Right ventricle myocardium superior (tissue), 1 donor: ENCODE measurements at regions not wholly inside any gene's neighbourhood (a gene's known extent, or its start where the extent isn't known, plus 50 kb on each side); places are given as distances from the start of the nearest gene placed in this dataset.
A peak's percentile ranks its signal among the peaks of the same experiment; 100 is the strongest.
"Not testable (repeated sequence)": the region's sequence is repeated elsewhere in the genome, so short reads cannot be mapped to it uniquely, and the experiment has no call there.

ENCODE experiments used
- ATAC-seq: fragments of 200-7000 bp; cut with Tn5 transposase; one replicate; pipeline ENCODE4 v1.9.1; 2020; ENCODE audit warnings: mild to moderate bottlenecking; ENCODE audit not compliant: poor library complexity
- DNase-seq: peaks from one replicate; pipeline ENCODE4 v3.0.0-alpha.2; 2020
- intact Hi-C: fragments of 100-400 bp; cut with DNase I; formaldehyde crosslinking; loops from one replicate; pipeline ENCODE4 v1.11.2; 2022
- donor health status: DM: no; HTN: yes; CAD: no; lungs with severe emphysema.

DNA sequence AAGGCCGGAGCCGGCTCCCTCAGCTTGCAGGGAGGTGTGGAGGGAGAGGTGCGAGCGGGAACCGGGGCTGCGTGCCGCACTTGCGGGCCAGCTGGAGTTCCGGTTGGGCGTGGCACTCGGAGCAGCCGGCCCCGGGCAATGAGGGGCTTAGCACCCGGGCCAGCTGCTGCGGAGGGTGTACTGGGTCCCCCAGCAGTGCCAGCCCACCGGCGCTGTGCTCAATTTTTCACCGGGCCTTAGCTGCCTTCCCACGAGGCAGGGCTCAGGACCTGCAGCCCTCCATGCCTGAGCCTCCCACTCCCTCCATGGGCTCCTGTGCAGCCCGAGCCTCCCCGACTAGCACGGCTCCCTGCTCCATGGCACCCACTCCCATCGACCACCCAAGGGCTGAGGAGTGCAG is 62.2 kb upstream of the ANKRD55 start:
- DNase-seq, intact Hi-C loops, ATAC-seq: not testable (repeated sequence)

DNA sequence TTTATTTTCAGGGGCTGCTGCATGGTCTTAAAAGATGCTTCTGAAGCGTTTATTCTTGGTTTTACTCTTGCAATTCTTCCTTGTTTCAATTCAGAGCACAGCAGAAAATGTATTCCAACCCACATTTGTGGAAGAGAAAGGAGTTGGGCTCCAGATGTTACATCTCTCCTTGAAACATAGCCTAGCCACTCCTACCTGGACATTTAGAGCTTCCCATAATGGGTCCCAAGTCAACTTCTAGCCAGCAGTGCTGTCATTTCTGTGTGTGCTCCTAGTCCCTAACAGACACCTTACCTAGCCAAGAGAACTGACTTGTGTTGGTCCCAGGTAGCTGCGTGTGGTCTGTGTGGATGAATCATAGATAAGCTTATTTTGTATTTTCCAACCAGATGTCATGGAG is 61.2 kb upstream of the ANKRD55 start:
- intact Hi-C loops = no loop called here
- ATAC-seq = no peak
- DNase-seq = no peak

DNA sequence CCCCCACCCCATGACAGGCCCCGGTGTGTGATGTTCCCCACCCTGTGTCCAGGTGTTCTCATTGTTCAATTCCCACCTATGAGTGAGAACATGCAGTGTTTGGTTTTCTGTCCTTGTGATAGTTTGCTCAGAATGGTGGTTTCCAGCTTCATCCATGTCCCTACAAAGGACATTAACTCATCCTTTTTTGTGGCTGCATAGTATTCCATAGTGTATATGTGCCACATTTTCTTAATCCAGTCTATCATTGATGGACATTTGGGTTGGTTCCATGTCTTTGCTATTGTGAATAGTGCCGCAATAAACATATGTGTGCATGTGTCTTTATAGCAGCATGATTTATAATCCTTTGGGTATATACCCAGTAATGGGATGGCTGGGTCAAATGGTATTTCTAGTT is 59.7 kb upstream of the ANKRD55 start:
- DNase-seq, intact Hi-C loops, ATAC-seq: not testable (repeated sequence)

DNA sequence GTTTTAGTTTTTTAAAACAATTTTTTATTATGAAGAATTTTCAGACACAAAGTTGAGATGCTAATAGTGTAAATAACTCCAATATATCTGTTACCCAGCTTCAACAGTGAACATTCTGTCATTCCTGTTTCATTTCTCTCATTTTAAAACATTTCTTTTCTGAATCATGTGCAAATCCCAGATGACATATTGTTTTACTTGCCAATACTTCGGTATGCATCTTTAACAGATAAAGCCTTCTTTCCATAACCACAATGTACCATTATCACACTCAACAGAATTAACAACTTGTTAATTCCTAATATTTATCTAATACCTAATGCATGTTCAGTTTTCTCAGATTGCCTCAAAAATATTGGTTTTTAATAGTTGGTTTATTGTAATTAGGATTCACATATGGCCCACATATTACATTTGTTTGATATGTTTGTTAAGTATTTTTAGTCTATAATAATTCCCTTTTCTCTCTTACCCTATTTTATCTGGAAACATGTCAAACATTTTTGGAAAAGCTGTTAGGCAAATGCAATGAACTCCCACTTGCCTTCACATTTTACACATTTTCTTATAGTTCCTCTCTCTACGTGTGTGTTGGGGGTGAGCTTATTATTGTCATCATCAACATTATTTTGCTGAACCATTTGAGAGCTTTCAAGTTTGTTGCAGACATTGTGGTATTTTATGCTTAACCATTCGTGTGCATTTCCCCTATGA is 58.7 kb upstream of the ANKRD55 start:
- no peak for DNase-seq

DNA sequence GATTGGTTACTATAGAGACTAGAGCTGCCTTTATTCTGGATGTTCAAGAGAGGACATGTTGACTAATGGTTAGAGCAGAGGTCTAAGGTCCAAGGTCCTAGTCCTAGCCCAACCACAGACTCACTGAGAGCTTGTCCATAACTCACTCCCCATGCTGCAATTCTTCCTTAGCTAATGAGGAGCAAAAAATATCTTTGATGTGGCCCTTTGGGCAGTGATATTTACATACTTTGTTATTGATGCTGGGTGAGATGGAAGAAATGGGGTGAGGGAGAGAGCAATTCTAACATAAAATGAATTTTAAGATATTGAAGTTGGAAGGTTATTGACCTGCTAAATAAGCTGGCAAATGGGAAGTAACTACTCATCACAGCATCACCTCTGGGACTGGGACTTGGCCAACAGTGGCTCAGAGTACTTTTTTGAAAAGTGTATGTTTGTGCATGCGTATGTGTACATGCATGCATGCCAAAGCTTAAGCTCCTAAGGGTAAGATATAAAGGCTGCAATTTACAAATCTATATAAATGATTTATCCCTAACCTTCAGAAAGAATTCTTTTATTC is 58.0 kb upstream of the ANKRD55 start:
- ATAC-seq (no peak), DNase-seq (no peak)
- intact Hi-C loops = no loop called here

More for the DNA sequence above, 58.7 kb upstream of the ANKRD55 start:
- ATAC-seq = no peak
- intact Hi-C loops = no loop called here

DNA sequence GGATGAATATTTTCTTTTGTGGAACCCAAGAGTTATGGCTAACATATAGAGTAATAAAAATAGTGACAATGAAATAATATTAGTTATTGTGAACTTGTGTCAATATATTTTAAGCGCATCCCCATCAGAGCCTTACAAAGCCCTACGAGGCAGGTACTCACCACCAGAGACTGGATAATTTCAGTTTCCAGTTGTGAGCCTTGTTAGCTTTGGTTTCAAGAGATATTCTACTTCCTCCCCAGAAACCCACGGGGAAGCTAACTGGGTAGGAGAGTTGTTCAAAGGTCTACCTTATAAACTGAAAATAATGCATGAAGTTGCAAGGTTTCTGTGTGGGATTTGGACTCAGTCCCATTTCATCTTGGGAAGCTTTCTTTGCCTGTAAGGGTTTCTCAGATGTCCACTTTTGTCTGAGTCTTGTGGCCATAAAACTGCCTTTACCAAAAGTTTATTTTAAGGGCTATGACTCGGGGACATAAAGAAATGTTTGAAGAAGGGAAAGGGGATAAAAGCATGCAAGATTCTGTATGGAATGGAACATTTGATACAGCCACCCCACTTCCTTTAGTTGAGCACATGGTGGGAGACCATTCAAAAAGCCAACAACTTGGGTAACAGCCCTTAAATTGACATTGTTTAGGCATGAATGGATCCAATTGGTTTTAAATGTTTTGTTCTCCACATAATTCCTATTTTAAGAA is 57.4 kb upstream of the ANKRD55 start:
- intact Hi-C loops = no loop called here
- ATAC-seq (no peak), DNase-seq (no peak)

DNA sequence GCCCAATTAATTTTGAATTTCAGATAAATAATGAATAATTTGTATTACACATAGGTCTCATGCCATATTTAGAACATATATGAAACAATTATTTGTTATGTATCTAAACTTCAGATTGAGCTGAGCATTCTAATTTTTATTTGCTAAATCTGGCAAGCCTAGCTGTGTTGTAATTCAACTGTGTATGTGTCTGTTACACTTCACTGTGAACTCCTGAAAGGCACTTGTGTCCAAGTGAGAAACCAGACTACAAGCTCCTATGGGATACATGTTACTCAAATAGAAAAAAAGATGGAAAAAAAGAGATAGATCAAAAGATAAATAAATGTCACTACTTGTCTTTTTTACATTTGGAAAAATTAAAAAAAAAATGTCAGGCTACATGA is 56.5 kb upstream of the ANKRD55 start:
- ATAC-seq = peak; percentile 73
- no peak for DNase-seq
- intact Hi-C loops = no loop called here

DNA sequence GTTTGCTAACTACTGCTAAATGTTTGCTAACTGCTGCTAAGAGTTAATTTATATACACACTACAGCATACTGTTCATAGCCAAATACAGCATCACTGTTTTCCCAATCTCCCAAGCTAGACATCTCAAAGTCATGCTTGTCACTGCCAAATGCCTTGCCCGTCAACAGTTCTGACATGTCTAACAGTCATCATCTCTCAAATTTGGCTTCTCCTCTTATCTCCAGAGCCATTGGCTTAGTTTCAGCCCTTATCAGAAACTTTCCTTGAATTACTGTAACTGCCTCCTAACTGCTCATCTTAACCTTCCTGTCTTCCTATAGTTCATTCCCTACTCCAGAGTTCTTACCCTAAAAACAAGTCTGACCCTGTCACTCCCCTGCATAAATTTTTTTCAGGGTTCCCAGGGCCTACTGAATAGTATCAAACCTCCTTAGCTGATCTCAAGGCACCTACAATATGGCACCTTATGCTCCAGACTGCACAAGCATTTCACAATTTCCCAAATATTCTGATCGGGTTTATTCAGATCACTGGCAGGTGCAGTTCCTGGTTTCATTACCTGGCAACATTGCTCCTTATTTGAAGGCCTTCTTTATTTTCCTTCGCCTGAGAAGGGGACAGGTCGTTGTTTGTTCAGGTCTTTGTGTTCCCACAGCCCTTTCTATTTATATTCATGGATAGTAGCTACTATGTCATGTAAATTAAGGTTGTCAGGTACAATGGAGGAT is 55.9 kb upstream of the ANKRD55 start:
- DNase-seq (no peak), ATAC-seq (peak; percentile 87)
- intact Hi-C loops = no loop called here

DNA sequence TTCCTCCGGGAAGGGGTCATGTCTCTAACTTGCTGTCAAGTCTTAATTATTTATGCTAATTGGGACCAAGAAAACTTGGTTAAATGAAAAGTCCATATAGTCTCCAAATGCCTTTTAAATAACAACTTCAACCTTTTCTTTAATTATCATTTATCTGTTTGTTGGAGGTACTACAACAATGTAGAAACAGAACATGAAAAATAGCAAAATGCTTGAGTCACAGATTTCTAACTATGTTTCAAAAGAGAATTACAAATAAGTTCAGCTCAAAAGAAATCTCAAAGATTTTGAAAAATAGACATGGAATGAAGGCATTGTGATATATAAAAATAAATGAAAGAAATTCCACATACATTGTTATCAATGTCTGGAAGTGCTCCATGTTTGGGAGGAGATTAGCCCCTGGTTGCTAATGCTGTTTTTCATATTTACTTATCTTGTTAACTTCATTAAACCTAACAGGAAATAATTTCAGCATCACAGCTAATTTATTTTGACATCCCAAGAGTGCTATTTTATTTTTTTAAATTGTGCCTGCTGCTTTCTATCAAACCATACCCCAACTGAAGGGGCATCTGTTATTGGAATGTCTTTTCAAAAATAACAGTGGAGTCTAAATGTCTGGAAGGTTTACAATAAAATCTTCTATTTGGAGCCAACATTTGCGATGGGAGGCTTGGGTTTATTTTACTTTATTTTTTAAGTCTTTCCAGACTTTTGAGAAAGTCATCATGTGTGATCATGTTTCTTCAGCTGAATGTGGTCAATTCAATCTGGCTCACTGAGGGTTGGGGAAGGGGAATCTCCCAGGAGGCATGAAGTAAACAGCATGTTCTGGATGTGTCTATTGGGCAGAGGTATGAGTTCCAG is 53.1 kb upstream of the ANKRD55 start:
- ATAC-seq (no peak), DNase-seq (no peak)
- intact Hi-C loops = no loop called here

DNA sequence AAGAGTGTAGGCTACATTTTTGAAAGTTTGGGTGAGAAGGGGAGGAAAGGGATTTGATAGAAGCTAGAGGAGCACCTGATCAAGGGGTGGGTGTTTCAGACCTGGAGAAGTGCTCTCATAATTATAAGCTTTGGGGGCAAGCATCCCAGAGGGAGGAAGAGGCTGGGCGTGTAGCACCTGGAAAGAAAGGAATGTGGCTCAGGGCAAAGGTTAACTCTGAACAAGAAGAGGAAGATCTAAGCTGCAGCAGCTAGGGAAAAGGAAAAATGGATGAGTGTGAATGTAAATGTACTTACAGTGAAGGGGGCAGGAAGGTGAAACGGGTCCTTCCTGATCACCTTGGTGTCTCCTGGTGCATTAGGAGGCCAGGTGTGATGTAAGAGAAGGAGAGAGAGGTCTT is 49.8 kb upstream of the ANKRD55 start:
- no peak for DNase-seq
- ATAC-seq = no peak
- intact Hi-C loops = no loop called here
